K562 (cell line): ENCODE measurements at regions not wholly inside any gene's neighbourhood (a gene's known extent, or its start where the extent isn't known, plus 50 kb on each side); places are given as distances from the start of the nearest gene placed in this dataset.

Experiments used
- CBFA2T2 ChIP-seq: fragments of 450-650 bp; conservative IDR thresholded peaks from 2 replicates; pipeline ENCODE4 v1.6.1; 2017; ENCODE audit warnings: mild to moderate bottlenecking
- ZBTB12 ChIP-seq: fragments of 250-450 bp; sonication (Bioruptor Pico); IDR thresholded peaks from 2 replicates; pipeline ENCODE4 v1.4.0; 2020
- TF ChIP-seq, protein P1 (sequence below), 2 experiments: fragments of 450-650 bp; formaldehyde crosslinking in 1 of 2; IDR thresholded peaks; 2 replicates each; pipeline versions ENCODE4 v1.4.0 to v1.6.1; 2014 to 2020; ENCODE audit warnings: mild to moderate bottlenecking in 2 of 2, borderline replicate concordance in 1 of 2, low read depth in 1 of 2
- TF ChIP-seq, protein P2 (sequence below): fragments of 450-650 bp; IDR thresholded peaks from 2 replicates; pipeline ENCODE4 v1.6.1; 2016; ENCODE audit warnings: mild to moderate bottlenecking, moderate library complexity

- TF ChIP-seq, protein P1, sequence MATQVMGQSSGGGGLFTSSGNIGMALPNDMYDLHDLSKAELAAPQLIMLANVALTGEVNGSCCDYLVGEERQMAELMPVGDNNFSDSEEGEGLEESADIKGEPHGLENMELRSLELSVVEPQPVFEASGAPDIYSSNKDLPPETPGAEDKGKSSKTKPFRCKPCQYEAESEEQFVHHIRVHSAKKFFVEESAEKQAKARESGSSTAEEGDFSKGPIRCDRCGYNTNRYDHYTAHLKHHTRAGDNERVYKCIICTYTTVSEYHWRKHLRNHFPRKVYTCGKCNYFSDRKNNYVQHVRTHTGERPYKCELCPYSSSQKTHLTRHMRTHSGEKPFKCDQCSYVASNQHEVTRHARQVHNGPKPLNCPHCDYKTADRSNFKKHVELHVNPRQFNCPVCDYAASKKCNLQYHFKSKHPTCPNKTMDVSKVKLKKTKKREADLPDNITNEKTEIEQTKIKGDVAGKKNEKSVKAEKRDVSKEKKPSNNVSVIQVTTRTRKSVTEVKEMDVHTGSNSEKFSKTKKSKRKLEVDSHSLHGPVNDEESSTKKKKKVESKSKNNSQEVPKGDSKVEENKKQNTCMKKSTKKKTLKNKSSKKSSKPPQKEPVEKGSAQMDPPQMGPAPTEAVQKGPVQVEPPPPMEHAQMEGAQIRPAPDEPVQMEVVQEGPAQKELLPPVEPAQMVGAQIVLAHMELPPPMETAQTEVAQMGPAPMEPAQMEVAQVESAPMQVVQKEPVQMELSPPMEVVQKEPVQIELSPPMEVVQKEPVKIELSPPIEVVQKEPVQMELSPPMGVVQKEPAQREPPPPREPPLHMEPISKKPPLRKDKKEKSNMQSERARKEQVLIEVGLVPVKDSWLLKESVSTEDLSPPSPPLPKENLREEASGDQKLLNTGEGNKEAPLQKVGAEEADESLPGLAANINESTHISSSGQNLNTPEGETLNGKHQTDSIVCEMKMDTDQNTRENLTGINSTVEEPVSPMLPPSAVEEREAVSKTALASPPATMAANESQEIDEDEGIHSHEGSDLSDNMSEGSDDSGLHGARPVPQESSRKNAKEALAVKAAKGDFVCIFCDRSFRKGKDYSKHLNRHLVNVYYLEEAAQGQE (IDR thresholded peaks at IDR 0.05; ENCODE audit: borderline replicate concordance) = 0 out of 2 replicates have a peak, but pooled peaks have one; percentile 14
- TF ChIP-seq, protein P1 (CRISPR knock-in tag; IDR thresholded peaks at IDR 0.05; ENCODE audit: low read depth) = no peak
- TF ChIP-seq, protein P2, sequence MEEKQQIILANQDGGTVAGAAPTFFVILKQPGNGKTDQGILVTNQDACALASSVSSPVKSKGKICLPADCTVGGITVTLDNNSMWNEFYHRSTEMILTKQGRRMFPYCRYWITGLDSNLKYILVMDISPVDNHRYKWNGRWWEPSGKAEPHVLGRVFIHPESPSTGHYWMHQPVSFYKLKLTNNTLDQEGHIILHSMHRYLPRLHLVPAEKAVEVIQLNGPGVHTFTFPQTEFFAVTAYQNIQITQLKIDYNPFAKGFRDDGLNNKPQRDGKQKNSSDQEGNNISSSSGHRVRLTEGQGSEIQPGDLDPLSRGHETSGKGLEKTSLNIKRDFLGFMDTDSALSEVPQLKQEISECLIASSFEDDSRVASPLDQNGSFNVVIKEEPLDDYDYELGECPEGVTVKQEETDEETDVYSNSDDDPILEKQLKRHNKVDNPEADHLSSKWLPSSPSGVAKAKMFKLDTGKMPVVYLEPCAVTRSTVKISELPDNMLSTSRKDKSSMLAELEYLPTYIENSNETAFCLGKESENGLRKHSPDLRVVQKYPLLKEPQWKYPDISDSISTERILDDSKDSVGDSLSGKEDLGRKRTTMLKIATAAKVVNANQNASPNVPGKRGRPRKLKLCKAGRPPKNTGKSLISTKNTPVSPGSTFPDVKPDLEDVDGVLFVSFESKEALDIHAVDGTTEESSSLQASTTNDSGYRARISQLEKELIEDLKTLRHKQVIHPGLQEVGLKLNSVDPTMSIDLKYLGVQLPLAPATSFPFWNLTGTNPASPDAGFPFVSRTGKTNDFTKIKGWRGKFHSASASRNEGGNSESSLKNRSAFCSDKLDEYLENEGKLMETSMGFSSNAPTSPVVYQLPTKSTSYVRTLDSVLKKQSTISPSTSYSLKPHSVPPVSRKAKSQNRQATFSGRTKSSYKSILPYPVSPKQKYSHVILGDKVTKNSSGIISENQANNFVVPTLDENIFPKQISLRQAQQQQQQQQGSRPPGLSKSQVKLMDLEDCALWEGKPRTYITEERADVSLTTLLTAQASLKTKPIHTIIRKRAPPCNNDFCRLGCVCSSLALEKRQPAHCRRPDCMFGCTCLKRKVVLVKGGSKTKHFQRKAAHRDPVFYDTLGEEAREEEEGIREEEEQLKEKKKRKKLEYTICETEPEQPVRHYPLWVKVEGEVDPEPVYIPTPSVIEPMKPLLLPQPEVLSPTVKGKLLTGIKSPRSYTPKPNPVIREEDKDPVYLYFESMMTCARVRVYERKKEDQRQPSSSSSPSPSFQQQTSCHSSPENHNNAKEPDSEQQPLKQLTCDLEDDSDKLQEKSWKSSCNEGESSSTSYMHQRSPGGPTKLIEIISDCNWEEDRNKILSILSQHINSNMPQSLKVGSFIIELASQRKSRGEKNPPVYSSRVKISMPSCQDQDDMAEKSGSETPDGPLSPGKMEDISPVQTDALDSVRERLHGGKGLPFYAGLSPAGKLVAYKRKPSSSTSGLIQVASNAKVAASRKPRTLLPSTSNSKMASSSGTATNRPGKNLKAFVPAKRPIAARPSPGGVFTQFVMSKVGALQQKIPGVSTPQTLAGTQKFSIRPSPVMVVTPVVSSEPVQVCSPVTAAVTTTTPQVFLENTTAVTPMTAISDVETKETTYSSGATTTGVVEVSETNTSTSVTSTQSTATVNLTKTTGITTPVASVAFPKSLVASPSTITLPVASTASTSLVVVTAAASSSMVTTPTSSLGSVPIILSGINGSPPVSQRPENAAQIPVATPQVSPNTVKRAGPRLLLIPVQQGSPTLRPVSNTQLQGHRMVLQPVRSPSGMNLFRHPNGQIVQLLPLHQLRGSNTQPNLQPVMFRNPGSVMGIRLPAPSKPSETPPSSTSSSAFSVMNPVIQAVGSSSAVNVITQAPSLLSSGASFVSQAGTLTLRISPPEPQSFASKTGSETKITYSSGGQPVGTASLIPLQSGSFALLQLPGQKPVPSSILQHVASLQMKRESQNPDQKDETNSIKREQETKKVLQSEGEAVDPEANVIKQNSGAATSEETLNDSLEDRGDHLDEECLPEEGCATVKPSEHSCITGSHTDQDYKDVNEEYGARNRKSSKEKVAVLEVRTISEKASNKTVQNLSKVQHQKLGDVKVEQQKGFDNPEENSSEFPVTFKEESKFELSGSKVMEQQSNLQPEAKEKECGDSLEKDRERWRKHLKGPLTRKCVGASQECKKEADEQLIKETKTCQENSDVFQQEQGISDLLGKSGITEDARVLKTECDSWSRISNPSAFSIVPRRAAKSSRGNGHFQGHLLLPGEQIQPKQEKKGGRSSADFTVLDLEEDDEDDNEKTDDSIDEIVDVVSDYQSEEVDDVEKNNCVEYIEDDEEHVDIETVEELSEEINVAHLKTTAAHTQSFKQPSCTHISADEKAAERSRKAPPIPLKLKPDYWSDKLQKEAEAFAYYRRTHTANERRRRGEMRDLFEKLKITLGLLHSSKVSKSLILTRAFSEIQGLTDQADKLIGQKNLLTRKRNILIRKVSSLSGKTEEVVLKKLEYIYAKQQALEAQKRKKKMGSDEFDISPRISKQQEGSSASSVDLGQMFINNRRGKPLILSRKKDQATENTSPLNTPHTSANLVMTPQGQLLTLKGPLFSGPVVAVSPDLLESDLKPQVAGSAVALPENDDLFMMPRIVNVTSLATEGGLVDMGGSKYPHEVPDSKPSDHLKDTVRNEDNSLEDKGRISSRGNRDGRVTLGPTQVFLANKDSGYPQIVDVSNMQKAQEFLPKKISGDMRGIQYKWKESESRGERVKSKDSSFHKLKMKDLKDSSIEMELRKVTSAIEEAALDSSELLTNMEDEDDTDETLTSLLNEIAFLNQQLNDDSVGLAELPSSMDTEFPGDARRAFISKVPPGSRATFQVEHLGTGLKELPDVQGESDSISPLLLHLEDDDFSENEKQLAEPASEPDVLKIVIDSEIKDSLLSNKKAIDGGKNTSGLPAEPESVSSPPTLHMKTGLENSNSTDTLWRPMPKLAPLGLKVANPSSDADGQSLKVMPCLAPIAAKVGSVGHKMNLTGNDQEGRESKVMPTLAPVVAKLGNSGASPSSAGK = 0 out of 2 replicates have a peak, but pooled peaks have one; percentile 16
- TF ChIP-seq CBFA2T2 (peak; percentile 57), ZBTB12 (CRISPR knock-in tag) (no peak)
Measured at GRCh38 chr2:61620244-61621159, 82.3 kb upstream of the XPO1 start (continued).
